ENCODE measurements at regions not wholly inside any gene's neighbourhood (a gene's known extent, or its start where the extent isn't known, plus 50 kb on each side); places are given as distances from the start of the nearest gene placed in this dataset.

DNA sequence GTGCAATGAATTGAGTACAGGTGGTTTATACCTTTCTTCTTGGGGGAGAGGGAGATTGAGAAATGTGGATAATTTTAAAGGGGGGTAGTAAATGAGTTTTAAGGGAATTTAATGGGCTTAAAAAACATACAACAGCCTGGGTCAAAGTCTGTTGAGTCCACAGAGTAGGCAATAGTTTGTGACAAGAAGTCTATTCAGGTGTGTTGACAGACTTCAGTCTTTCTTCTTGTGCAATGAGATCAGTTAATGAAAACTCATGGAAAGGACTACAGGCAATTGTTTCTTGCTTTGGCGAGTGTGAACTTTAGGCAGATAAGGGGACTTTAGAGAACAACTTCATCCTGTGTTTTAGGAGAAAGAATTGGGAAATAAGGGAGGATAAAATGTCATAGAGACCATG is 507.8 kb upstream of the CA10 start (continued):
- TF ChIP-seq HNF4G (IDR thresholded peaks at IDR 0.05; ENCODE audit: borderline replicate concordance, low read depth, low read length) (peak; percentile 64), HNF4G (CRISPR knock-in tag; IDR thresholded peaks at IDR 0.05; ENCODE audit: borderline replicate concordance, low read depth) (no peak), EHMT2 (IDR thresholded peaks at IDR 0.05; ENCODE audit: borderline replicate concordance, low read depth, low read length) (peak; percentile 58; the same call in 1 of the 2 replicates), GTF2F1 (IDR thresholded peaks at IDR 0.05; ENCODE audit: low read length) (no peak), PPARG (CRISPR knock-in tag; conservative IDR thresholded peaks at IDR 0.05) (no peak), TOPORS (CRISPR knock-in tag; IDR thresholded peaks at IDR 0.05) (no peak), ZNF337 (CRISPR knock-in tag; IDR thresholded peaks at IDR 0.05; ENCODE audit: borderline replicate concordance, low read depth) (no peak), CREB1 (IDR thresholded peaks at IDR 0.05) (no peak), CREB1 (CRISPR knock-in tag; IDR thresholded peaks at IDR 0.05) (peak; percentile 29; the same call in 1 of the 2 replicates), ZNF724P (CRISPR knock-in tag; IDR thresholded peaks at IDR 0.05; ENCODE audit: borderline replicate concordance) (no peak), ATRX (CRISPR knock-in tag; IDR thresholded peaks at IDR 0.05; ENCODE audit: borderline replicate concordance) (no peak)
- TF ChIP-seq, protein P1, sequence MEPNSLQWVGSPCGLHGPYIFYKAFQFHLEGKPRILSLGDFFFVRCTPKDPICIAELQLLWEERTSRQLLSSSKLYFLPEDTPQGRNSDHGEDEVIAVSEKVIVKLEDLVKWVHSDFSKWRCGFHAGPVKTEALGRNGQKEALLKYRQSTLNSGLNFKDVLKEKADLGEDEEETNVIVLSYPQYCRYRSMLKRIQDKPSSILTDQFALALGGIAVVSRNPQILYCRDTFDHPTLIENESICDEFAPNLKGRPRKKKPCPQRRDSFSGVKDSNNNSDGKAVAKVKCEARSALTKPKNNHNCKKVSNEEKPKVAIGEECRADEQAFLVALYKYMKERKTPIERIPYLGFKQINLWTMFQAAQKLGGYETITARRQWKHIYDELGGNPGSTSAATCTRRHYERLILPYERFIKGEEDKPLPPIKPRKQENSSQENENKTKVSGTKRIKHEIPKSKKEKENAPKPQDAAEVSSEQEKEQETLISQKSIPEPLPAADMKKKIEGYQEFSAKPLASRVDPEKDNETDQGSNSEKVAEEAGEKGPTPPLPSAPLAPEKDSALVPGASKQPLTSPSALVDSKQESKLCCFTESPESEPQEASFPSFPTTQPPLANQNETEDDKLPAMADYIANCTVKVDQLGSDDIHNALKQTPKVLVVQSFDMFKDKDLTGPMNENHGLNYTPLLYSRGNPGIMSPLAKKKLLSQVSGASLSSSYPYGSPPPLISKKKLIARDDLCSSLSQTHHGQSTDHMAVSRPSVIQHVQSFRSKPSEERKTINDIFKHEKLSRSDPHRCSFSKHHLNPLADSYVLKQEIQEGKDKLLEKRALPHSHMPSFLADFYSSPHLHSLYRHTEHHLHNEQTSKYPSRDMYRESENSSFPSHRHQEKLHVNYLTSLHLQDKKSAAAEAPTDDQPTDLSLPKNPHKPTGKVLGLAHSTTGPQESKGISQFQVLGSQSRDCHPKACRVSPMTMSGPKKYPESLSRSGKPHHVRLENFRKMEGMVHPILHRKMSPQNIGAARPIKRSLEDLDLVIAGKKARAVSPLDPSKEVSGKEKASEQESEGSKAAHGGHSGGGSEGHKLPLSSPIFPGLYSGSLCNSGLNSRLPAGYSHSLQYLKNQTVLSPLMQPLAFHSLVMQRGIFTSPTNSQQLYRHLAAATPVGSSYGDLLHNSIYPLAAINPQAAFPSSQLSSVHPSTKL (CRISPR knock-in tag; IDR thresholded peaks at IDR 0.05): peak; percentile 19; the same call in 1 of the 2 replicates

DNA sequence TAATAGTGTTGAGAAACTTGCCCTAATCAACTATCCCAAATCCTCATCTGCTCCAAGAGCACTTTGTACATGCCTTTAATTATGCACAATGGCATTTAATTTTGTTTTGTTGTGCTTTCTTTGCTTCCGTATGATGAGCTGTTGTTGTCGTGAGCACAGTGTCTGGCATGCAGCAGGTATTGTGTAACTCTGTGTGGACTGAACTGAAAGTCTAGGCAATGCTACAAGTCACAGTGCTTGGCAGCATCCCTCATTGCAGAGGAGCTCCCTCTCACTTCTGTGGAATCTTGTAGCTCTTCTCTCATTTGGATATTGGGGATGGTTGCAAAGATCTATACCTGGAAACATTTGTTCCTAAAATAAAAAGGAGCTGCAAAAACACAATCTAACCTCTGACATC is 502.2 kb upstream of the CA10 start:
- CTCF ChIA-PET (ENCODE audit: low intra/inter-chr PET ratio, low total read pairs): no interaction called here
- Histone ChIP-seq H3K9me3 (ENCODE audit: low read length) (peaks cover 64% of the 10 kb centered on the region), H3K4me1 (ENCODE audit: insufficient read depth, low read length) (peaks cover 15% of the 10 kb centered on the region), H3K27ac (ENCODE audit: extremely low read length, insufficient read depth, low read length) (no peak overlapping the region), H3K36me3 (replicated peaks in 1 of 2; ENCODE audit: control insufficient read depth in 1 of 2, insufficient read depth in 2 of 2, low read length in 2 of 2) (no peaks in the 10 kb centered on the region), H3K27me3 (ENCODE audit: control insufficient read depth in 1 of 2, insufficient read depth in 2 of 2, low read length in 2 of 2) (no peaks in the 10 kb centered on the region), H4K20me1 (ENCODE audit: insufficient read depth, low read length) (no peaks in the 10 kb centered on the region), H3K79me2 (ENCODE audit: insufficient read depth, low read length) (no peaks in the 10 kb centered on the region), H3K4me3 (replicated peaks in 1 of 3; ENCODE audit: insufficient read depth in 1 of 3, low read depth in 2 of 3, low read length in 3 of 3) (no peak overlapping the region), H2AFZ (ENCODE audit: low read length) (no peak overlapping the region), H3K9ac (ENCODE audit: insufficient read depth, low read depth, low read length) (no peak overlapping the region), H3K4me2 (ENCODE audit: low read depth, low read length) (no peak overlapping the region)
- ATAC-seq (no peak), FAIRE-seq (no peak), DNase-seq (ENCODE audit: low spot score) (no peak)
- TF ChIP-seq ZNF564 (CRISPR knock-in tag; IDR thresholded peaks at IDR 0.05) (no peak), TGIF2 (CRISPR knock-in tag; IDR thresholded peaks at IDR 0.05) (no peak), CEBPB (IDR thresholded peaks at IDR 0.05; ENCODE audit: borderline replicate concordance, low read depth, low read length) (peak; percentile 87), HCFC1 (IDR thresholded peaks at IDR 0.05; ENCODE audit: low read depth, low read length) (no peak), HES4 (CRISPR knock-in tag; IDR thresholded peaks at IDR 0.05; ENCODE audit: borderline replicate concordance) (no peak)
- POLR2A ChIA-PET: no interaction called here
- no TSS peak for BruUV-seq (replicated peaks)
- in situ Hi-C loops (cut with HindIII; ENCODE audit: extremely low pct_ligation_motif_present, low pct_unique_long_range_greater_than_20kb) (no loop called here), intact Hi-C loops (cut with micrococcal nuclease; ENCODE audit: unreplicated experiment) (no loop called here)
- 10% methylated on average over 2 of the region's 2 CpGs for WGBS (ENCODE audit: low lambda C conversion rate)

Measured in HepG2 (cell line).